KOPT-K1 (cell line): ENCODE measurements at regions not wholly inside any gene's neighbourhood (a gene's known extent, or its start where the extent isn't known, plus 50 kb on each side); places are given as distances from the start of the nearest gene placed in this dataset.

Source experiments
- H3K27ac ChIP-seq: fragments of 200-600 bp; sonication (generic); 2 replicates; pipeline ENCODE4 v1.5.1; 2016; ENCODE audit warnings: antibody characterized with exemption, mild to moderate bottlenecking, low read depth, low read length; ENCODE audit not compliant: poor library complexity, severe bottlenecking
- H3K36me3 ChIP-seq: fragments of 200-600 bp; sonication (generic); 2 replicates; pipeline ENCODE4 v1.5.1; 2017; ENCODE audit warnings: antibody characterized with exemption, mild to moderate bottlenecking, low read length, moderate library complexity; ENCODE audit not compliant: insufficient read depth
- H3K9me3 ChIP-seq: fragments of 200-600 bp; sonication (generic); 2 replicates; pipeline ENCODE4 v1.5.1; 2017; ENCODE audit warnings: antibody characterized with exemption, low read length, mild to moderate bottlenecking; ENCODE audit not compliant: insufficient read depth, poor library complexity, severe bottlenecking

DNA sequence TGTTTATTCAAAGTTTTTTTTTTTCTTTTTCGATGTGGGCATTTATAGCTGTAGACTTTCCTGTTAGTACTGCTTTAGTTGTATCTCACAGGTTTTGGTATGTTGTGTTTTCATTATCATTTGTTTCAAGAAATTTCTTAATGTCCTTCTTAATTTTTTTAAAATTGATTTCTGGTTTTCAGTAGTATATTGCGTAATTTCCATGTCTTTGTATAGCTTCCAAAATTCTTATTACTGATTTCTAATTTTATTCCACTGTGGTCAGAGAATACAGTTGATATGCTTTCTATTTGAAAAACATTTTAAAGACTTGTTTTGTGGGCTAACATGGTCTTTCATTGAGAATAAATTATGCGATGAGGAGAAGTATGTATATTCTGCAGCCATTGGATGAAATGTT, 463.2 kb upstream of the B3GALT2 start:
- H3K27ac ChIP-seq: no peak overlapping the region
- peaks cover 1% of the 10 kb centered on the region for H3K9me3 ChIP-seq
- H3K36me3 ChIP-seq: no peaks in the 10 kb centered on the region

DNA sequence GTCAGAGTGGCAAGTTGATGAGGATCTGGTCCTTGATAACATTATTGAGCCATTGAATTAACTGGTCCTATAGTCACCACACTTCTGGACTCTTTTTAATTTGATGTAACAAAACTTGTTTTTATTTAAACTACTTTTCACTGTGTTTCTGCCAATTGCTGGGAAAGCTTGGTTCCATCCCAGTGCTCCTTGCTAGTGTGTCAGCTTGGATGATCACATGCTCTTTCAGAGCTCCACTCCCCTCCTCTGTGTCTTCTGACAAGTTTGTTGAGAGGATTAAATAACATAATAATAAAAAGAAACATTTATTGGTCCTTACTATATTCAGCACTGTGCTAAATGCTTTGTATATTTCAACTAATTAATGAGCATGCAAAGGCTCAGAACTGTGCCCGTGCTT, 448.5 kb upstream of the B3GALT2 start:
- Histone ChIP-seq H3K36me3 (no peaks in the 10 kb centered on the region), H3K27ac (no peak overlapping the region), H3K9me3 (no peaks in the 10 kb centered on the region)

DNA sequence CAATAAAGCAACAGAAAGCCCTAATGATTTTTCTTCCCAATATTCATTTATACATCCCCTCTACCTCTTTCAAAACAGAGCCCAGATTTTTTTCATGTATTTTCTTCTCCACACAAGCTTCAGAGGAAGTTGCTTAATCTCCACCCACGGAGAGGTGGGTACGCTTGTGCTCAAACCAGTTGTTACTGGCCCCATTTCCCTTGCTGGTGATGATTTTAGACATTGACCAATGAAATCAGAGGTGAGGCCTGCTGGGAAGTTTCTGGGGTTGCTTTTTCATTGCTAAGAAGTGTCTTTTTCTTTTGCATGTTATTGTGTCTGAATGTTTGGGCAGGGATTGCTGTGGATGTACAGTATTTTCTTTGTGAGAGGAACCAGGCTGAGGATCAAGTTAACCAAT, 448.1 kb upstream of the B3GALT2 start:
- Histone ChIP-seq H3K27ac (no peak overlapping the region), H3K36me3 (no peaks in the 10 kb centered on the region), H3K9me3 (no peaks in the 10 kb centered on the region)

DNA sequence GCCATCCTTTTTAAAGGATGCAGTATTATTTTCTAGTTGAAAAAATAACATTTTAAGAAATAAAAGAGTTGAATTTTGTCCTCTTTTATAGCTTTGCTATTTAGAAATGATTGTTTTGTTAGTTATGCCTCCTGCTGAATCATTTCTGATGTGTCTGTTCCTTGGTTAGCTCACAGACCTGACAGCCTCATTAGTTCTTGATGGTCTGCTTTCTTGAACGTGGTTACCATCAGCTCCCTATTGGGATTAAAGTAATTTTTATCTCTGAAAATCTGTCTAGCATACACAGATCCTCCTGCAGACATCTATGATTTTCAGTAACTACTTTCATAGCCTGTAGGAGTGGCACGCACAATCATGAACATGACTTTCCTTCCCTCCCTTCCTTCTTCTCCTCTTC, 447.6 kb upstream of the B3GALT2 start:
- no peaks in the 10 kb centered on the region for H3K36me3 ChIP-seq
- no peak overlapping the region for H3K27ac ChIP-seq
- no peaks in the 10 kb centered on the region for H3K9me3 ChIP-seq

DNA sequence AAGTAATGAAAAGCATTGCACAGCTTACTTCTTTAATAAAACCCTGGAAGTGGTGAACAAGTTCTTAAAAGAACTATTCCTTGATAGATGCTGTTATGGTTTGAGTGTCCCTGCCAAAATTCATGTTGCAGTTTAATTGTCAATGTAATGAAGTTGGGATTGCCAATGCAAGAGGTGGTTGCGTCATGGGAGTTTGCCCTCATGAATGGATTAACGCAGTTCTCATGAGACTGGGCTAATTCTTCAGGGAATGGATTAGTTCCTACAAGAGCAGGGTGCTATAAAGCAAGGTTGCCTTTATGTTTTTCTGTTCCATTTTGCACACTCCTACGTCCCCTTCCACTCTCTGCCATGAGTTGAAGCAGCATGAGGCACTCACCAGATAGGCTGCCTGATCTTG, 446.7 kb upstream of the B3GALT2 start:
- H3K27ac ChIP-seq: no peak overlapping the region
- H3K36me3 ChIP-seq: no peaks in the 10 kb centered on the region
- H3K9me3 ChIP-seq: no peaks in the 10 kb centered on the region

DNA sequence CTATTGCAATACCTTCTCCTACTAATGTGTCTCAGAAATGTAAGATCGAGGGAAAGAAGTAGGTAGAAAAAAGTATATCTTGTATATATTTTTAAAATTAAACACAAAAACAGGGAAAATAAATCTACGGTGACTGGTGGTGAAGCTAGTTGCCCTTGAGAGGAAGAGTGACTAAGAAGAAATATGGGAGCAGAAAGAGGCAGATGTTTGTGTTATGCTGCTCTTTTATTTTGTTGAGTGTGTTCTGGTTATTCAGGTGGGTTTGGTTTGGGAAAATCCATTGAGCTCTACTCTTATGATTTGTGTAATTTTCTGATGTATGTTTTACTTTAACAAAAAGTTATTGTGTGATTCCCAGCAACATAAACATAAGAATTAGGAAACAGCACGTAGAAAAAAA, 444.9 kb upstream of the B3GALT2 start:
- no peaks in the 10 kb centered on the region for H3K9me3 ChIP-seq
- H3K36me3 ChIP-seq: no peaks in the 10 kb centered on the region
- H3K27ac ChIP-seq: no peak overlapping the region

DNA sequence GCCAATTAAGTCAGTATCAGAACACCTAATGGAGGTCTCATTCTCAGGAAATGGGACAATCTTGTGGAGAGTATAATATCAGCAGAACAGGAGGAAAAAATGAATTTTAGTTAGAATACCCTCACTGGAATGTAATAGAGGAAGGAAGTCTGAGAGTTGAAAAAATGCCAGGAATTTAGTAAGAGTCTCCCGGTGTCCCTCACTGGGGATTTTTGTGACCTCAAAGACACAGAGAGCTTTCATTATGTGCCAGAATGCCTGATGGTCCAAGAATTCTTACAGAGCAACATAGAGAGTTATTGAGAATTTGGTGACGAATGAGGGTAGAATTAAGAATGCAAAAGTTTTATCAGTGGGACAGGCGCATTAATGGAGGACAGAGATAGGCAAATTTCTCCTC, 443.5 kb upstream of the B3GALT2 start:
- Histone ChIP-seq H3K36me3 (no peaks in the 10 kb centered on the region), H3K27ac (no peak overlapping the region), H3K9me3 (no peaks in the 10 kb centered on the region)

DNA sequence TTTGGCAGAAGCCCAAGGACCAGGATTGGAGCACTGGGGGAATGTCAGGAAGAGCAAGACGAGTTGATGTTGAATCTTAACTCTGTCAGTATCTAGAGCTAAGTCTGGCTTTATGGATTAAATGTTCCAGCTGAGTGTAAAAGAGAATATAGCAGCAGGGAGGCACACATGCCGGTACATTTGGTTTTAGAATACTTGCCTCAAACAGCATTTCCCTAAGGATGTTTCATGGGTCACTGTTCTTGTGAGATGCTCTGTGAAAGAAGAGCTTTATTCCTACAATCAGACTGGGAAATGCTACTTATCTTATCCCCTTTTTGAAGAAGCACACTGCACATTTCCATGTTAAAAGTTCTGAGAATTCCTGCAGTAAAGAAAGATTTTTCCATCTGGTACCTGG, 440.3 kb upstream of the B3GALT2 start:
- H3K9me3 ChIP-seq: no peaks in the 10 kb centered on the region
- H3K27ac ChIP-seq: no peak overlapping the region
- H3K36me3 ChIP-seq: no peaks in the 10 kb centered on the region

DNA sequence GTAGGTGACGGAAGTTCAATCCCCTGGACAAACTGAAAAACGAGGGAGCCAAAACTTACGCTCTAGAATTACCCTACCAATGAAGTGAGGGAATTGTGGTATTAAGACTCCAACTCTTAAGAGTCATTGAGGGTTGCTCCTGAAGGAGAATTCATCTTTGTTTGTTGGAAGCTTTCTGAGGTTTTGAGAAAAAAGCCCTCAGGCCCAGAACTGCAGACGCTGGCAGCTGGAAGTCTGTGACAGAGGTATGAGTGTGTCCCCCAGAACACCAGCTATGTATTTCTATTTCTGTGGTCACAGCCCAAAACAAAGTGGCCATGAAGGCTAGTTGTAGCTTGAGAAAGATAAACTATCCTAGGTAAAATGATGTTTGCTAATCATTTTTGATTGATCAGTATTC, 438.8 kb upstream of the B3GALT2 start:
- Histone ChIP-seq H3K27ac (no peak overlapping the region), H3K36me3 (no peaks in the 10 kb centered on the region), H3K9me3 (no peaks in the 10 kb centered on the region)

DNA sequence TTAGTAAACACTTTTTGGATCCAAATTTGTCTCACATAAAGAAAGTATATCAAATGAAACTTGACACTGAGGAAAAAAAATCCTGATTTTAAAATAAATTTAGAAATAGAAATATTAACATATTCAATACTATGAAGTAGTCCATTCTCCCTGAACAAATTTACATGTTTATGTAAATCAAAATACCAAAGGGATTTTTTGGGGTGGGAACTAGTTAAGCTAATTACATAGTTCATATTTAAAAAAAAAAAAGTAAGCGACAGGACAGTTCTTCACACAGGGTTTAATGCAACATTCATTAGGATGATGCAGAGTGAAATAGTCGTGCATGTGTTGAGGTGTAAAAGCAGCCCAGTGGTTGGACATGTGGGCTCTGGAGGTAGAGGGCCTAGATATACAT, 433.5 kb upstream of the B3GALT2 start:
- Histone ChIP-seq H3K9me3 (no peaks in the 10 kb centered on the region), H3K36me3 (no peaks in the 10 kb centered on the region), H3K27ac (no peak overlapping the region)

DNA sequence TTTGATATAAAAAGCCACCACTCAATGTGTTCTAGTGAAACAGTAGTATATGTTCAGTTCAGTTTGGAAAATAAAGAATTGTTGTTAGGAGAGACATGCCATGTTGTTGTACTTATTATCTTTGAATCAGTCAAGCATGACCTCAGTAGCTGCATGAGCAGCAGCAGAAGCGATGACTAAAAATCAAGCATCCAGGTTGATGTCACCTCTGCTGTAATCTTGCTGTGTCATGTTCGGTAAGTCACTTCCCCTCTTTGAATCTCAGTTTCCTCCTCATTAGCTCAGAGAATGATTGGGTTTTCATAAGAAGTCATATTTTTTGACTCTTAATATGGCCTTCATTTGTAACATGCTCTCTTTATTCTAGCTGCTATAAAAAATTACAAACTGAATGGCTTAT, 428.4 kb upstream of the B3GALT2 start:
- no peaks in the 10 kb centered on the region for H3K36me3 ChIP-seq
- no peaks in the 10 kb centered on the region for H3K9me3 ChIP-seq
- H3K27ac ChIP-seq: no peak overlapping the region

DNA sequence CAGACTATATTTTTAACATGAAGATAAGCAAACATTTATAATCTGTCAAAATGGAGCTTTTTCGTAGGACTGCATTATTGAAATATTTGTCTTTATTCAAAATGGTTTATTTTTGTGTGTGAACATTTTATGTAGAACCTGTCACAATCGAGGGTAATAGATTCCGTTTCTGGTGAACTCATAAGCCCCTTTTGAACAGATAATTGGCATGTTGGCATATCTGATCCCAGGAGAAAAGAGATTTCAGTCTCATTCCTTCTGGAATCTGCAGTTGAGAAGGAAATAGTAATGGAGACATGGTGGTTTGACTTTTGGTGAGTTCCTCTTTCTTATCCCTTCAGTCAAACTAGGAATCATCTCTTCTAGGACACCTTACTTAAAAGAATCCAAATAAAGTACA, 427.9 kb upstream of the B3GALT2 start:
- H3K36me3 ChIP-seq: no peaks in the 10 kb centered on the region
- no peak overlapping the region for H3K27ac ChIP-seq
- H3K9me3 ChIP-seq: no peaks in the 10 kb centered on the region

DNA sequence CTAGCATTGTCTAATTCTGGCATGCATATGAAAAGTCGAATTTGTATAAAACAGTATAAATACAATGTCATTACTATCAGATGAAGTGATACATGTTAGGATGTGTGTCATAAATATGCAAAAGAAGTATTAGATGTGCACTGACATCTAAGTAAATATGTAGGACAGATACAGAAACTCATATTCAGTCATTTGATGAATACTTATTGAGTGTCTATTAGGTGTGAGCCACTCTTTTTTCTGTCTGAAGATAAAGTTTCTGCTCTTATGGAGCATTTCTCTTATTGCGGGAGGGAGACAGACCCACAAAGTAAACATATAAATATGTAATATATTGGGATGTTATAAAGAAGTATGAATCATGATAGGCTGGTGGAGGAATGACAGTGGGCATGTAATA, 426.6 kb upstream of the B3GALT2 start:
- Histone ChIP-seq H3K9me3 (no peaks in the 10 kb centered on the region), H3K27ac (no peak overlapping the region), H3K36me3 (no peaks in the 10 kb centered on the region)

DNA sequence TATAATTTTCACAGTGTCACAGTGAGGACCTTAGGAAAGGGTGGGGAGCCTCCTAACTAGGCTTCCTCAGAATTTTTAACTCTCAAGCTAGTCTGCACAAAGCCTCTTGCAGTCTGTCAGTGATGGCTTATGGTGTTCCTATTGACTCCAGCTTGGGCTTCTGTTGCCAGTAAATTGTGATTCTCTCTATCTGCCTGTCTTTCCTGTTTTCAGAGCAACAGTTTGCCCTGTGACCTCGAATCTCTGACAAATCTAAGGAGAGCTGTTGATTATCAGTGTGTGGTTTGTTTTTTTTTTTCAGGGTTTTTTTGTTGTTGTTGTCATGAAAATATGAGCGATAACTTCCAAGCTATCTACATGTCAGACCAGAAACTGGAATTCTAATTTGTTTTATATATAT, 423.2 kb upstream of the B3GALT2 start:
- Histone ChIP-seq H3K9me3 (no peaks in the 10 kb centered on the region), H3K36me3 (no peaks in the 10 kb centered on the region)

DNA sequence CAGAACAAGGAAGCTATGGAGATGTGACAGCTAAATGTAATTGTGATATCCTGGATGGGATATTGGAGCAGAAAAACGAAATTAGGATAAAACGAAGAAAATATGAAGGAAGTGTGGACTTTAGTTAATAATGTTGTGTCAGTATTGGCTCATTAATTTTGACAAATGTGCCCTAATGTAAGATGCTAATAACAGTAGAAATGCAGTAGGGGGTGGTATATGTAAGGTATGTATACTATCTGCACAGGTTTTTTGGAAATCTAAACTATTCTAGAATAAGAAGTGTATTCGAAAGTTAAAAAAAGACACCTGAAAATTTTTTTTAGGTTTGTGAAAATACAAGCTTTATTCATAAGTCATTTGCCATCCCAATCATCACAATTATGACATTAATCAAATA, 421.4 kb upstream of the B3GALT2 start:
- Histone ChIP-seq H3K9me3 (no peaks in the 10 kb centered on the region), H3K36me3 (no peaks in the 10 kb centered on the region), H3K27ac (no peak overlapping the region)

More for the DNA sequence above, 423.2 kb upstream of the B3GALT2 start:
- no peak overlapping the region for H3K27ac ChIP-seq

DNA sequence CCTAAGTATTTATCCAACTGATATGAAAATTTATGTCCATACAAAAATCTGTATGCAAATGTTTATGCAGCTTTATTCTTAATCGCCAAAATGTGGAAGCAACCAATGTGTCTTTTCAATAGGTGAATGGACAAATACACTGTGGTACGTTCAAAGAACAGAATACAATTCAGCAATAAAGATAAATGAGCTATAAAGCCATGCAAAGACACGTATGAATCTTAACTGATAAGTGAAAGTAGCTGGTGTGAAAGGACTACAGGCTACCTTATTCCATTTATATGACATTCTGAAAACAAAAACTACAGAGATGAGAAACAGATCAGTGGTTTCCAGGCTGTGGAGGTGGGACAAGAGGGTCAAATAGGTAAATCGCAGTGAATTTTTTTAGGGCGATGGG, 419.6 kb upstream of the B3GALT2 start:
- H3K9me3 ChIP-seq: no peaks in the 10 kb centered on the region
- no peaks in the 10 kb centered on the region for H3K36me3 ChIP-seq
- no peak overlapping the region for H3K27ac ChIP-seq

DNA sequence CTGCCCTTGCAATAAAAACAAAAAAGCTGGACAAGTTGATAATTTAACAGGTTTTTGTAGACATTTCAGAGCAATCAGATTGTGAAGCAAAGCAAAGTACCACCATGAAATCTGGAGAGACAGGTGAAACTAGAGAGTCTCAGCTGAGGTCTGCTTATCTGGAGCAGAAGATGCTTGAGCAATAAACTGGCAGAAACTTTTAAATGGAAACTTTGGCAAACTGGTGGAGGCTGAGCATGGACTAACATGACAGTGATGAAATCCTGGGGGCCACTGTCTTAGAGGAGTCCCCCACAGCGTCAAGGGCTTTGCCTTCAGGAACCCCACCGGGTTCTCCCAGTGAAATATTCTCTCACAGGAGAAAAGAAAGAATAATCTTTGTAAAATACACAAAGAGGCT, 416.3 kb upstream of the B3GALT2 start:
- Histone ChIP-seq H3K27ac (no peak overlapping the region), H3K36me3 (no peaks in the 10 kb centered on the region), H3K9me3 (no peaks in the 10 kb centered on the region)
